Smooth muscle cell (in vitro differentiated cells): ENCODE measurements at regions not wholly inside any gene's neighbourhood (a gene's known extent, or its start where the extent isn't known, plus 50 kb on each side); places are given as distances from the start of the nearest gene placed in this dataset.

ENCODE experiments used
- DNase-seq: peaks from one replicate; lab custom pipeline; 2025; ENCODE audit not compliant: unreplicated experiment; lab: John Stamatoyannopoulos, UW
- H2AFZ ChIP-seq: fragments of 200-600 bp; sonication (generic); 2 replicates; pipeline ENCODE4 v1.6.0; 2016; ENCODE audit warnings: antibody characterized with exemption, low read depth, mild to moderate bottlenecking
- H3F3A ChIP-seq: fragments of 200-600 bp; sonication (generic); 2 replicates; pipeline ENCODE4 v1.6.0; 2017; ENCODE audit warnings: antibody characterized with exemption, low read depth
- H3K27ac ChIP-seq: fragments of 200-600 bp; sonication (generic); 2 replicates; pipeline ENCODE4 v1.5.1; 2016; ENCODE audit warnings: low read depth, mild to moderate bottlenecking
- H3K27me3 ChIP-seq: fragments of 200-600 bp; sonication (generic); 2 replicates; pipeline ENCODE4 v1.6.1; 2016; ENCODE audit warnings: low read depth, mild to moderate bottlenecking
- H3K36me3 ChIP-seq: fragments of 200-600 bp; sonication (generic); 2 replicates; pipeline ENCODE4 v1.5.1; 2016; ENCODE audit warnings: low read depth
- H3K4me1 ChIP-seq: fragments of 200-600 bp; sonication (generic); 2 replicates; pipeline ENCODE4 v1.5.1; 2016; ENCODE audit warnings: low read depth
- H3K4me2 ChIP-seq: fragments of 200-600 bp; sonication (generic); 2 replicates; pipeline ENCODE4 v1.6.0; 2016; ENCODE audit warnings: mild to moderate bottlenecking
- H3K4me3 ChIP-seq: fragments of 200-600 bp; sonication (generic); 2 replicates; pipeline ENCODE4 v1.5.1; 2016; ENCODE audit warnings: mild to moderate bottlenecking
- H3K79me2 ChIP-seq: fragments of 200-600 bp; sonication (generic); 2 replicates; pipeline ENCODE4 v1.6.0; 2016; ENCODE audit warnings: low read depth, mild to moderate bottlenecking
- H3K9ac ChIP-seq: fragments of 200-600 bp; sonication (generic); 2 replicates; pipeline ENCODE4 v1.6.0; 2016; ENCODE audit warnings: low read depth
- H3K9me3 ChIP-seq: fragments of 200-600 bp; sonication (generic); replicated peaks from 2 replicates; pipeline ENCODE4 v1.5.1; 2016; ENCODE audit warnings: low read depth
- H4K20me1 ChIP-seq: fragments of 200-600 bp; sonication (generic); 2 replicates; pipeline ENCODE4 v1.6.0; 2016; ENCODE audit warnings: low read depth
- CTCF ChIP-seq: fragments of 200-600 bp; sonication (generic); IDR thresholded peaks from 2 replicates; pipeline ENCODE4 v1.5.1; 2017; ENCODE audit warnings: borderline replicate concordance, mild to moderate bottlenecking, antibody characterized with exemption; ENCODE audit not compliant: insufficient read depth, poor library complexity, severe bottlenecking
- WGBS: methylation state at CpG from one replicate; pipeline ENCODE4 v1.1.7; 2016; ENCODE audit warnings: low lambda C conversion rate; 5-methylcytosine and 5-hydroxymethylcytosine counted together

DNA sequence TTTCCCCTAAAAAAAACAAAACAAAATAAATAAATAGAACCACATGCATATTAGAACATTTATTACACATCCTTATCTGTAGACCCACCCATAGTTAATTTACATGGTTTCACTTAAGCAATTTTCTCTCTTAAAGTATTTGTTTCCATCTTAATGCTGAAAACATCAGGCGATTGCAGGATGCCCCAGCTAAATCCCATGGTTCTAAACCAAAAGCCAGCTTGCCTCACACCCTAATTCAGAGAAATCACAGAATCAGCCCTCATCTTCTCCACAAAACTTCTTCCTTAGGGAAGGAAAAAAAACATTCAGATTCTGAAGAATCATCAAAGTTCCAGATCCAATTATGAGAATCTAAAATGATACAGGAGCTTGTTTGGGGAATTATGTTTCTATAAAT, 67.6 kb upstream of the MTHFD1L start:
- Histone ChIP-seq H3K27ac (no peak overlapping the region), H3K4me1 (no peaks in the 10 kb centered on the region), H3K4me3 (no peak overlapping the region), H3K79me2 (no peaks in the 10 kb centered on the region), H2AFZ (no peak overlapping the region), H3K9me3 (no peaks in the 10 kb centered on the region), H3K9ac (no peak overlapping the region), H3F3A (no peaks in the 10 kb centered on the region), H3K27me3 (no peaks in the 10 kb centered on the region), H4K20me1 (no peaks in the 10 kb centered on the region), H3K36me3 (no peaks in the 10 kb centered on the region), H3K4me2 (no peak overlapping the region)
- WGBS: 88% methylated on average over 1 of the region's 1 CpG
- no peak for TF ChIP-seq CTCF
- no peak for DNase-seq

DNA sequence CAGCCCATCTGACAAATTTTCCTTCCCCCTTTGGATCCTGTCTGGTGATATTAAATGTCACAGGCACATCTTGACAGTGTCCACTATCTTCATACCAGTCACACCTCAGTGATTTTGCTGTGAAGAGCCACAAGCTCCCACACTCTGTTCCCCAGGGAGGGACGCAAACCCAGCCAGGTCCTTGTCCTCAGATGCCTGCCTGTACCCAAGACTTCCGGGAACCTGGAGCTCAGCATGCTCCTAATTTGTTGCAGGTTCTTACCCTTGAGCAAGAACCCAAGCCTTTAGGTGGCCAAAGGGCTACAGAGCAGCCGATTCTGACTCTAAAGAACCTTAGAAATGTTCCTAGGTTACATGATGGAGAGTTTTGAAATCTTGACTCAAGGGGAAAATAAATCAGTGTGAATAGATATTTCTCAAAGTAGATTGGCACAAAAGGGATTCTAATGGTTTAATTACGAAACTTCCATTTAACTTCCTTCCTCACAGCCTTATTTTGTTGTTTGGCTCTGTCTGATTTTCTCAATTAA, 66.2 kb upstream of the MTHFD1L start:
- WGBS: 98% methylated on average over 4 of the region's 4 CpGs
- Histone ChIP-seq H3K4me3 (no peak overlapping the region), H3K9me3 (no peaks in the 10 kb centered on the region), H2AFZ (no peak overlapping the region), H3K79me2 (no peaks in the 10 kb centered on the region), H3K4me1 (no peaks in the 10 kb centered on the region), H4K20me1 (no peaks in the 10 kb centered on the region), H3K27me3 (no peaks in the 10 kb centered on the region), H3K27ac (no peak overlapping the region), H3F3A (no peaks in the 10 kb centered on the region), H3K4me2 (no peak overlapping the region), H3K9ac (no peak overlapping the region), H3K36me3 (no peaks in the 10 kb centered on the region)
- DNase-seq: no peak
- no peak for TF ChIP-seq CTCF

- Histone ChIP-seq H3K9ac (no peak overlapping the region), H4K20me1 (no peaks in the 10 kb centered on the region), H3K27ac (no peak overlapping the region), H3K9me3 (no peaks in the 10 kb centered on the region), H3K27me3 (no peaks in the 10 kb centered on the region), H3F3A (no peaks in the 10 kb centered on the region), H3K4me3 (no peak overlapping the region), H3K4me2 (peak overlapping the region; percentile 46), H3K4me1 (no peaks in the 10 kb centered on the region), H3K36me3 (no peaks in the 10 kb centered on the region), H2AFZ (no peak overlapping the region), H3K79me2 (no peaks in the 10 kb centered on the region)
- no peak for DNase-seq
- WGBS: 52% methylated on average over 8 of the region's 8 CpGs
- no peak for TF ChIP-seq CTCF
These were observed 64.7 kb upstream of the MTHFD1L start for GRCh38 chr6:150800674-150801314.

DNA sequence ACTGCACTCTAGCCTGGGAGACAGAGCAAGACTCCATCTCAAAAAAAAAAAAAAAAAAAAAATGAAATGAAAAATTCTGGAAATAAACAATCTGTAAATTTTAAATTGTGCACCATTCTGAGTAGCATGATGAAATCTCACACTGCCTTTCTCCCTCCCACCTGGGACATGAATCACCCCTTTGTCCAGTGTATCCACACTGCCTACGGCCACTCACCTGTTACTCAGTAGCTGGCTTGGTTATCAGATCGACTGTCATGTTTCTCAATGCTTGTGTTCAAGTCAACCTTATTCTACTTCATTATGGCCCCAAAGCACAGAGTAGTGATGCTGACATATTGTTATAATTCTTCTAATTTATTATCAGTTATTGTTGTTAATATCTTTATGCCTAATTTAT, 58.7 kb upstream of the MTHFD1L start:
- Histone ChIP-seq H3K4me2 (no peak overlapping the region), H3F3A (no peaks in the 10 kb centered on the region), H4K20me1 (no peaks in the 10 kb centered on the region), H3K4me3 (no peak overlapping the region), H3K27me3 (no peaks in the 10 kb centered on the region), H2AFZ (no peak overlapping the region), H3K36me3 (no peaks in the 10 kb centered on the region), H3K9me3 (no peaks in the 10 kb centered on the region), H3K79me2 (no peaks in the 10 kb centered on the region), H3K27ac (no peak overlapping the region), H3K4me1 (no peaks in the 10 kb centered on the region), H3K9ac (no peak overlapping the region)
- no peak for TF ChIP-seq CTCF
- WGBS: 85% methylated on average over 2 of the region's 2 CpGs
- DNase-seq: no peak
